ENCODE measurements at regions not wholly inside any gene's neighbourhood (a gene's known extent, or its start where the extent isn't known, plus 50 kb on each side); places are given as distances from the start of the nearest gene placed in this dataset.
"Not testable (repeated sequence)": the region's sequence is repeated elsewhere in the genome, so short reads cannot be mapped to it uniquely, and the experiment has no call there.

DNA sequence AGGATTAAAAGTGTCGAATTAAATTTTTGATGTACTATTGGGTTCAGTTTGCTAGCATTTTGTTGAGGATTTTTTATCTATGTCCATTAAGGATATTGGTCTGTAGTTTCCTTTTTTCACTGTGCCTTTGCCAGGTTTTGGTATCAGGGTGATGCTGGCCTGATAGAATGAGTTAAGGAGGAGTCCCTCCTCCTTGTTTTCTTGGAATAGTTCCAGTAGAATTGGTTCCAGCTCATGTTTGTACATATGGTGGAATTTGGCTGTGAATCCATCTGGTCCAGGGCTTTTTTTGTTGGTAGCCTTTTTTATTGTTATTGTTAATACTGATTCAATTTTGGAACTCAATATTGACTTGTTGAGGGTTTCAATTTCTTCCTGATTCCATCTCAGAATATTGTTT lies 141.8 kb downstream of the SIM1 start:
- no peaks in the 10 kb centered on the region for H3K9me3 ChIP-seq (ENCODE audit: low read depth, low read length)
- H3K4me1 ChIP-seq (ENCODE audit: insufficient read depth, low read length) = no peaks in the 10 kb centered on the region
- H3K27me3 ChIP-seq (ENCODE audit: insufficient read depth, low read length) = no peaks in the 10 kb centered on the region

DNA sequence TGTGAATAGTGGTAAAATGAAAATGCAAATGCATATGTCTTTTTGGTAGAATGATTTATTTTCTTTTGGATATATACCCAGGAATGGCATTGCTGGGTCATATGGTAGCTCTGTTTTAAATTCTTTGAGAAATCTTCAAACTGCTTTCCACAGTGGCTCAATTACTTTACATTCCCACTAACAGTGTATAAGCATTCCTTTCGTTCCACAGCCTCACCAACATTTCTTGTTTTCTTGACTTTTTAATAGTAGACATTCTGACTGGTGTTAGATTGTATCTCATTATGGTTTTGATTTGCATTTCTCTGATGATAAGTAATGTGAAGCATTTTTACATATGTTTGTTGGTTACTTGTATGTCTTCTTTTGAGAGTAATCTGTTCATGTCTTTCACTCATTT lies 144.0 kb downstream of the SIM1 start:
- H3K4me3 ChIP-seq (ENCODE audit: low read length) = no peak overlapping the region
- no peaks in the 10 kb centered on the region for H3K9me3 ChIP-seq (ENCODE audit: low read depth, low read length)
- H3K27me3 ChIP-seq (ENCODE audit: insufficient read depth, low read length) = no peaks in the 10 kb centered on the region
- H3K4me1 ChIP-seq (ENCODE audit: insufficient read depth, low read length) = no peaks in the 10 kb centered on the region

More for the DNA sequence above, 141.8 kb downstream of the SIM1 start:
- no peak overlapping the region for H3K4me3 ChIP-seq (ENCODE audit: low read length)

DNA sequence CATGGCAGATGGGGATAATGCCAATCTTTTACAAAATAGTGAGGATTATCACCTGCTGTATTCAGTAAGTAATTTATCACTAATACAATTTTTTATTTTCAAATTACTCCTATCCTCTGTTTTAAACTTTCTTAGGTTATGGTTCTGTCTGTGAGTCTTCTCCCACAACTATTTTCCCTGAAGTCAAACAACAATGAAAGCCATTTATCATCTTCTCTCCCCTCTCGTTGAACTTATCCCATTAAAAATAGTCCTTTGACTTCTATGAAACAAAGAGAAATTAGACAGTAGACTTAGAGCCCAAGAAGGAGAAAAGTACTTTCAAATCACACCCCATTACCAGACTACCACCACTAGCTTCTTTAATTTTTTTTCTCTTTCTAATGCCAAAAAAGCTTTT lies 147.7 kb downstream of the SIM1 start:
- H3K9me3 ChIP-seq (ENCODE audit: low read depth, low read length) = no peaks in the 10 kb centered on the region
- H3K4me3 ChIP-seq (ENCODE audit: low read length) = no peak overlapping the region
- H3K27me3 ChIP-seq (ENCODE audit: insufficient read depth, low read length) = no peaks in the 10 kb centered on the region
- H3K4me1 ChIP-seq (ENCODE audit: insufficient read depth, low read length) = no peaks in the 10 kb centered on the region

DNA sequence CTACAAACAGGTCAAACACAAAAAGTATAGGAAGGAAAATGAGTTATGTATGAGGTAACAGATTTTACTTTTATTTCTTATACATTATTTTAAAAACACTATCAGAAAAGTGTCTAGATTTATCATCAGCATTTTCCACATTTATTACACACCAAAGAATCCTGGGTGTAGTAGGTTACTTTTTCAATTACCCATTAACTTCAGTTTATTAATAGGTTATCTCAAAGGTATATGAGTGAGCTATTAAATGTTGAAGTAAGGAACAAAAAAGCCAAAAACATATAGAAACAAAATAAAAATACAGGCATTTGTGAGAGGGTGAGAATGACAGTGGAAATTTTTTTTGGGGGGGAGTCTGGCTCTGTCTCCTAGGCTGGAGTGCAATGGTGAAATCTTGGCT lies 150.5 kb downstream of the SIM1 start:
- H3K27me3 ChIP-seq (ENCODE audit: insufficient read depth, low read length) = no peaks in the 10 kb centered on the region
- no peaks in the 10 kb centered on the region for H3K4me1 ChIP-seq (ENCODE audit: insufficient read depth, low read length)
- no peak overlapping the region for H3K4me3 ChIP-seq (ENCODE audit: low read length)
- no peaks in the 10 kb centered on the region for H3K9me3 ChIP-seq (ENCODE audit: low read depth, low read length)

DNA sequence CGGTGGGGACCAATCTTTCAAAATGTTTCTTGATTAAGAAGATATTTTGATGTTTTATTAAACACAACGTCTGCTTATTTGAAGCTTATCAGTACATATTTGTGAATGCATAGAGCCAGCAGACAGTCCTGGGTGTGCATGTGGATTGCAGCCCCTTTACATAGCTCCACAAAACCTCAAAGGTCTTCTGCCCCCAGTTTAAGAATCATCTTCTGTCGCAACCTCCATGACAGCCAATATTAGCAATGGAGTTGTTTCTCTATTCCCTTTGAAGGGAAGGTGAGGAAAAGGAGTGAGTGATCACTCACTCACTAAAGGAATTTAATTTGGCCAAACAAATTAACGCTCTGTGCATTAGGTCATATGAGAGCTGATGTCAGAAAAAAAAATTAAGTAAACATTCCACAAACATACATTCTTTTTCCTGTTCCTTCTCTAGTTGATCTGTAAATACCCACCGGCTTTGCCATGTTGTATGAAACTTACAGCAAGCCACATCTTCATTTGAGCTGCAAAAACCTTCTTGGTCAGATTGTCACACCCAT lies 152.9 kb downstream of the SIM1 start:
- H3K9me3 ChIP-seq (ENCODE audit: low read depth, low read length) = no peaks in the 10 kb centered on the region
- no peaks in the 10 kb centered on the region for H3K27me3 ChIP-seq (ENCODE audit: insufficient read depth, low read length)
- H3K4me1 ChIP-seq (ENCODE audit: insufficient read depth, low read length) = no peaks in the 10 kb centered on the region
- H3K4me3 ChIP-seq (ENCODE audit: low read length) = no peak overlapping the region

DNA sequence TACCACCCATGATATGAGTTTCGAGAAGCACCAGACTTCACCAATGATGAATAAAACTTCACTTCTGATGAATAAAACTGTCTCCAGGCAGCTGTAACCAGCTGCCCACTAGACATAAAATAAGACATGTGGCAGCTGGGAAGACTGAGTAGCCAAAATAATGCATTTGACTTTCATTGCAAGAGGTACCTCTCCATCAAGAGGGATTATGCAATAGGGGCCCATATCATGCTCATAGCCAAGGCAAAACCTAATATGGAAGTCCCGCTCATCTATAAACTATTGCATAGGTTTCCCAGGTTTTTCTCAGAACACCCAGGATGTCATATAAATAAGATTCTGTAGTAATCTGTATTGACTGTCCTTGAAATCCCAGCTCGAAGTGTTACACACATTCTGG lies 155.5 kb downstream of the SIM1 start:
- Histone ChIP-seq H3K4me3 (ENCODE audit: low read length) (no peak overlapping the region), H3K4me1 (ENCODE audit: insufficient read depth, low read length) (no peaks in the 10 kb centered on the region), H3K9me3 (ENCODE audit: low read depth, low read length) (no peaks in the 10 kb centered on the region), H3K27me3 (ENCODE audit: insufficient read depth, low read length) (no peaks in the 10 kb centered on the region)

DNA sequence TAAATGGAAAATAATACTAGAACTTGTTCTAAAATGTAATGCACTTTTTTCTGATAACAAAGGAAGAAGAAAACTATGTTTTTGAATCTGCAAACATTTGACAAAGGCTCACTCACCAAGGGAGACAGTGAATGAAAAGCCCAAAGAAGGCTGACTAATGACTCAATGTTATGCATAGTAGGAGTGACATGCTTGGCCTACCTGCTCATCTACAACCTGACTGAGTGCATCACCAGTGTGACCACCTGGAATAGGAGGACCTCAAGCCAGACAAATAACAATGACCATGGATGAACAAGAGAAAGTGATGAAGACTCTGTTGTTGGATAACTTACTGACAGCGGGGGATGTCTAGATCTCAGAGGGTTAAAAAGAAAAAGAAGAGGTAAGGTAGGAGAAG lies 157.2 kb downstream of the SIM1 start:
- Histone ChIP-seq H3K4me3 (ENCODE audit: low read length) (no peak overlapping the region), H3K27me3 (ENCODE audit: insufficient read depth, low read length) (no peaks in the 10 kb centered on the region), H3K4me1 (ENCODE audit: insufficient read depth, low read length) (no peaks in the 10 kb centered on the region), H3K9me3 (ENCODE audit: low read depth, low read length) (no peaks in the 10 kb centered on the region)

DNA sequence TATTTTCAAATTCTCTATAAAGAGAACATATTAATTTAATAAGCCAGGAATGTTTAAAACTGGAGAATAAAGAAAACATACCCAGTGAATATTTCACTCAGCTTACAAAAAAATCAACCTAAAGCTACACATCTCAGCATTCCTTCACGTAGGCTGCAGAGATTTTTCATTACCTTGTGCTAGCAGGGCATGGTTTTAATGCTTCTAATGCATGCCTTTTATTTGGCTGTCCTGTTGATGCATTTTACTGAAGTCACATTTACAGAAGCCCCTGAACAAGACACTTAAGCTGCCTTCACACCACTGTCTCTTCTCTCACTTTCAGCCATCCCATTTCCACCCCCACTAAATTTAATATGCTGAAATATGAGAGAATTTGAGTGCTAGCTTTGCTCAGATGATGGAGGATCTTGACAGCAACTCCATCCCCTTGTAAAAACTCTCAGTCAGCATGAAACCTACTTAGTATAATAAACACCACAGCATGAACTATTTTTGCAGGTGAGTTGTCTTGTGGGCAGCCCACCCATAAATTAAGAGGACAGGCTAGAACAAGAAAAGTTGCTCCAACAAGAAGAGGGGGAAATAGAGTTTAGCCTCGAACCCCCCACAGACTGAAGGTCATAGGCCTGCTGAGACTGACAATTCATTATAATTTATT lies 159.4 kb downstream of the SIM1 start:
- H3K9me3 ChIP-seq (ENCODE audit: low read depth, low read length) = no peaks in the 10 kb centered on the region
- H3K27me3 ChIP-seq (ENCODE audit: insufficient read depth, low read length) = no peaks in the 10 kb centered on the region
- H3K4me3 ChIP-seq (ENCODE audit: low read length) = no peak overlapping the region
- no peaks in the 10 kb centered on the region for H3K4me1 ChIP-seq (ENCODE audit: insufficient read depth, low read length)

DNA sequence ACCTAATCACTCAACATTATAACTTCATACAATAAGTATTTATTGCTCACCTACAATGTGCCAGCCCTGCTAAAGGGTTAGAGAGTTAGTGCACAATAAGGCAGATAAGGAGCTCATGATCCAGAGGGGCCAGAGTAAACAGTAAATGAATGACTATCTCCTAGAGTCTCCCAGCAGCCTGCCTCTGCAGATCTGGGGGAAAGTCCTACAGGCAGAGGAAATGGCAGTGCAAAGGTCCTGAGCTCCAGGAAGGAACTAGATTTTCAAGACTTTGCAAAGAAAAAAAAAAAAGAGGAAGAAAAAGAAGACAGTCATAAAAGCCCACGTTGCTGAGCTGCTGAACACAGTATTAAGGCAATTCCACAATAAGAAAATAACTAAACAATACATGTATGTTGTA lies 160.1 kb downstream of the SIM1 start:
- Histone ChIP-seq H3K27me3 (ENCODE audit: insufficient read depth, low read length) (no peaks in the 10 kb centered on the region), H3K4me1 (ENCODE audit: insufficient read depth, low read length) (no peaks in the 10 kb centered on the region), H3K9me3 (ENCODE audit: low read depth, low read length) (no peaks in the 10 kb centered on the region), H3K4me3 (ENCODE audit: low read length) (no peak overlapping the region)

DNA sequence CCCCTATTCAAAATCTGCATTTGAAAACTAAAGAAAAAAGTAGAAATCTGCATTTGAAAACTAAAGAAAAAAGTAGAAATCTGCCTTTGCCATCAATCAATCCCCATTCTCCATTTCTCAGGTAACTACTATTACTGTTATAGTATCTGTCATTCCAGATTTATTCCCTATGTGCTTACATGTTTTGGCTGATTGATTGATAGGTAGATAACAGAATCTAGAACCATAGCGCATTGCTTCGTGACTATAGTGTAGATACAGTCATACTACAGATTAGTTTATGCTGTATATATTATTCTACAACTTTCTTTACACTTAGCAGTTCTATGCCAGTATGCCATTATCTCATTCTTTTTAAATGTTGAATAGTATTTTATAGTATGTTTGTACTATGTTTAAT lies 163.0 kb downstream of the SIM1 start:
- Histone ChIP-seq H3K9me3 (ENCODE audit: low read depth, low read length) (no peaks in the 10 kb centered on the region), H3K4me3 (ENCODE audit: low read length) (no peak overlapping the region), H3K4me1 (ENCODE audit: insufficient read depth, low read length) (no peaks in the 10 kb centered on the region), H3K27me3 (ENCODE audit: insufficient read depth, low read length) (no peaks in the 10 kb centered on the region)

DNA sequence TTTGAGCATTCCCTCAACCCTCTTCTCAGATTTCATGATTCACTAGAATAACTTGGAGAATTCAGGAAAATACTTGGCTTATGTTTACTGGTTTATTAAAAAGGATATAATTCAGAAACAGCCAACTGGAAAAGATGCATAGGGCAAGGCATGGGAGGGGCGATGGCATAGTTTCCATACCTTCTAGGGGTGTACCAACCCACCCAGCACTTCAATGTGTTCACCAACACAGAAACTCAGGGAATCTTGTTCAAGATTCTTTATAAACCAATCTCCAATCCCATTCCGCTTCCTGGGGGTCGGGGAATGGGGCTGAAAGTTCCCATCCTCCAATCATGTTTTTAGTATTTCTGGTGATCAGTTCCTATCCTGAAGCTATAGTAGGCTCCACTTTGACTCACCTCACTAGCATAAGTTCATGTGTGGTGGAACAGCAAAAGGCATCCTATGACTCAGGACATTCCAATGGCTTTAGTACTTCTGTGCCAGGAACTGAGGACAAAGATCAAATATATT lies 164.4 kb downstream of the SIM1 start:
- H3K4me3 ChIP-seq (ENCODE audit: low read length) = no peak overlapping the region
- no peaks in the 10 kb centered on the region for H3K9me3 ChIP-seq (ENCODE audit: low read depth, low read length)
- no peaks in the 10 kb centered on the region for H3K4me1 ChIP-seq (ENCODE audit: insufficient read depth, low read length)
- H3K27me3 ChIP-seq (ENCODE audit: insufficient read depth, low read length) = no peaks in the 10 kb centered on the region

DNA sequence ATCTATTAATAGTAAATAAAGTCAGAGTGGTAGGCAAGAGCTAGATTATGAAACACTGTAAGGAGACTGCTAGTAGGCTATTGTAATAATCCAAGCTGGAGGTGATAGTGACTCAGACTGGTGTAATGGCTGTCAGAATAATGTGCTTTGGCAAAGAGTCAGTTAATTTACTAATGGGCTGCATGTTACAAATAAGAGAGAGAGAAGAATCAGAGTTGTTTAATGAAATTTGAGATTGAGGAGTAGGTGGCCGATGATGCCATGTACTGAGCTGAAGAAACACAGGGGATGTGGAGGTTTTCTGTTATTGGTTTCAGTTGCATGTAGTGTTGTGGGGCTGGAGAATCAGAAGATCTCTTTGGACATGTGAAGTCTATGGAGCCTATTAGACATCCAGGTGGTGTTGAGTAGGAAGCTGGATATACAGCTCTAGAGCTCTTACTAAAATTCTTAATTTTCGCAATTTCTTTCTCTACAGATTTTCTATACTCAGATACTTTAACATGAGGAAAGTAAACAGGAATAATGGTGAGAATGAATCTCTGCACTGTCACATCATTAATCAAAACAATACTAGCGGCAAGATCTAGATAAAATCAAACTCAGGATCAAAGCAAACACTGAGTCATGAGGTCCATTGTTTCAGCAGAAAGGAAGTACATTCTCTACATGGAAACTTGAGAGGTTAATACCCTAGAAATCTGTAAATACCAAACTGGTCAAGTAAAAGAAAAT lies 167.7 kb downstream of the SIM1 start:
- Histone ChIP-seq H3K27me3 (ENCODE audit: insufficient read depth, low read length) (no peaks in the 10 kb centered on the region), H3K4me1 (ENCODE audit: insufficient read depth, low read length) (no peaks in the 10 kb centered on the region), H3K9me3 (ENCODE audit: low read depth, low read length) (no peaks in the 10 kb centered on the region), H3K4me3 (ENCODE audit: low read length) (no peak overlapping the region)

DNA sequence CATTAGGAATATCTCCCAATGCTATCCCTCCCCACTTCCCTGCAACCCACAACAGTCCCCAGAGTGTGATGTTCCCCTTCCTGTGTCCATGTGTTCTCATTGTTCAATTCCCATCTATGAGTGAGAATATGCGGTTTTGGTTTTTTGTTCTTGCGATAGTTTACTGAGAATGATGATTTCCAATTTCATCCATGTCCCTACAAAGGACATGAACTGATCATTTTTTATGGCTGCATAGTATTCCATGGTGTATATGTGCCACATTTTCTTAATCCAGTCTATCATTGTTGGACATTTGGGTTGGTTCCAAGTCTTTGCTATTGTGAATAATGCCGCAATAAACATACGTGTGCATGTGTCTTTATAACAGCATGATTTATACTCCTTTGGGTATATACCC lies 169.5 kb downstream of the SIM1 start:
- not testable (repeated sequence) for H3K9me3 ChIP-seq (ENCODE audit: low read depth, low read length); H3K27me3 ChIP-seq (ENCODE audit: insufficient read depth, low read length); H3K4me3 ChIP-seq (ENCODE audit: low read length); H3K4me1 ChIP-seq (ENCODE audit: insufficient read depth, low read length)

DNA sequence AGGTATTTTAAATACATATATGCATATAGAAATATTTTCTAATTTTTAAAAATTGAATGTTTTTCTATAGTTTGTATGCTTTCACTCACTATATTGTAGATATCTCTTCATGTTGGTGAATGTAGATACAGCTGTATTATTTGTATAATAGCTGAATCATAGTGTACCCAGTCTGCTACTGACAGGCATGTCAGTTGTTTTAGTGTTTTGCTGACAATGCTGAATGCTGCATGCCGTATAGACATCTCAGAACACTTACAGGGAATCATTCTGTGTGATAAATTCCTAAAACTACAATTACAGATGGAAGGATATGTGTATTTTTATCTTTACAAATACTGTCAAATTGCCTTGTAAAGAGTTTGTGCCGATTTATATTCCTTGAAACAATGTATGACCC lies 175.4 kb downstream of the SIM1 start:
- H3K9me3 ChIP-seq (ENCODE audit: low read depth, low read length) = no peaks in the 10 kb centered on the region
- H3K4me1 ChIP-seq (ENCODE audit: insufficient read depth, low read length) = no peaks in the 10 kb centered on the region
- no peak overlapping the region for H3K4me3 ChIP-seq (ENCODE audit: low read length)
- H3K27me3 ChIP-seq (ENCODE audit: insufficient read depth, low read length) = no peaks in the 10 kb centered on the region

DNA sequence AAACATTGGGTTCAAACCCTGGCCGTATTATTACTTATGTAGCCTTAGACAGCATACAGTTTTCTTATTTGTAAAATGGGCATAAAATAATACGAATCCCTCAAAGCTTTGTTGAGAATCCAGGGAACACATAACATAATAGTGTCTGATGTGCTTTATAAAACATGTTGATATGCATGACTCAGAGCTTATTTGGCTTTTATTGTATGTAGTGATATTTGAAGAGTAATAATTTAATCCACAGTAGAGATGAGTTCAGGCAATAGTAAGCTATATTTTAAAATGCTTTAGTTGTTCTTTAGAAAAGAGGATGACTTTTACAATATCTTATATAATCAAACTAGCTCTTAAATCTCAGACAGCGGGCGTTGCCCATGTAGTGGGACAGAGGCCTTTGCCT lies 176.4 kb downstream of the SIM1 start:
- no peaks in the 10 kb centered on the region for H3K9me3 ChIP-seq (ENCODE audit: low read depth, low read length)
- no peaks in the 10 kb centered on the region for H3K4me1 ChIP-seq (ENCODE audit: insufficient read depth, low read length)
- H3K4me3 ChIP-seq (ENCODE audit: low read length) = no peak overlapping the region
- no peaks in the 10 kb centered on the region for H3K27me3 ChIP-seq (ENCODE audit: insufficient read depth, low read length)

DNA sequence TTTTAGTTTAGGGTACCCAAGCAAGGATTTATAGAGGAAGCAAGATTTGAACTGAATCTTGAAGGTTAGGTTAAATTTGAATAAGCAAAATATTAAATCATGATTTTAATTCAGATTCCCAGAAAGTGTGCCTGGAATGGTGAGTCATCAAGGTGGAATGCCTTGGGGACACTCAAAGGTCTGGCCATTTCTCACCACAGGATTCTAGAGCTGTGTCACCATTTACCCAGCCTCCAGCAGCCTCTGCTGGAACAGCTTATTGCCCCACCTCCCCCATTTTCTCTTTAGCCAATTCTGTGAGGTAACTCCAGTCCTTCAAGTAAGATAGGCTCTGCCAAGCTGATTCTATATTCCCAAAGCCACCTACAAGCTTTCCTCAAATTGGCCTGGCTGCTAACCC lies 181.4 kb downstream of the SIM1 start:
- Histone ChIP-seq H3K27me3 (ENCODE audit: insufficient read depth, low read length) (no peaks in the 10 kb centered on the region), H3K4me1 (ENCODE audit: insufficient read depth, low read length) (no peaks in the 10 kb centered on the region), H3K9me3 (ENCODE audit: low read depth, low read length) (no peaks in the 10 kb centered on the region), H3K4me3 (ENCODE audit: low read length) (no peak overlapping the region)
